B cell (primary cell): ENCODE measurements at regions not wholly inside any gene's neighbourhood (a gene's known extent, or its start where the extent isn't known, plus 50 kb on each side); places are given as distances from the start of the nearest gene placed in this dataset.

Experiments used
- ATAC-seq: fragments of 200-7000 bp; cut with Tn5 transposase; one replicate; pipeline ENCODE4 v1.10.0; 2021; ENCODE audit warnings: low read depth, mild to moderate bottlenecking, moderate number of reproducible peaks, moderate library complexity
- CTCF ChIA-PET: fragments of 350-600 bp; sonication (Branson Sonifier 250); formaldehyde crosslinking; loops from one replicate; lab custom pipeline; 2021; ENCODE audit warnings: antibody characterized with exemption, inconsistent platforms; lab: Charles Lee
- POLR2A ChIA-PET: fragments of 350-600 bp; sonication (Branson Sonifier 250); formaldehyde crosslinking; loops from one replicate; lab custom pipeline; 2021; ENCODE audit warnings: antibody characterized with exemption; lab: Charles Lee
- DNase-seq: peaks from one replicate; pipeline ENCODE4 v3.0.0; 2013
- H2AFZ ChIP-seq: 2 replicates; pipeline ENCODE4 v1.6.1; 2012; ENCODE audit warnings: mild to moderate bottlenecking, low read depth, low read length; ENCODE audit not compliant: insufficient read depth, poor library complexity, severe bottlenecking
- H3K27ac ChIP-seq, 2 donors: 1 replicate in 1 of 2; 2 replicates in 1 of 2; pipeline ENCODE4 v1.5.1; 2012 to 2013; ENCODE audit warnings: low read length in 2 of 2, mild to moderate bottlenecking in 2 of 2, moderate library complexity in 1 of 2
- H3K27me3 ChIP-seq, 4 experiments: fragments of 200-600 bp in 1 of 4; sonication (generic) in 1 of 4; replicated peaks in 1 of 4; 1 replicate in 2 of 4; 2 replicates in 2 of 4; pipeline versions ENCODE4 v1.6.1 to v1.7.0; 2013 to 2016; ENCODE audit warnings: low read length in 3 of 4, mild to moderate bottlenecking in 2 of 4, mixed read lengths in 1 of 4, moderate library complexity in 1 of 4; ENCODE audit not compliant: insufficient read depth in 4 of 4, control insufficient read depth in 3 of 4; ENCODE audit errors: control extremely low read depth in 1 of 4
- H3K36me3 ChIP-seq, 2 experiments: replicated peaks in 1 of 2; 1 replicate in 1 of 2; 2 replicates in 1 of 2; pipeline versions ENCODE4 v1.6.1 to v1.7.1; 2013; ENCODE audit warnings: low read length in 1 of 2; ENCODE audit not compliant: insufficient read depth in 2 of 2, control insufficient read depth in 1 of 2; ENCODE audit errors: control extremely low read depth in 1 of 2, extremely low read depth in 1 of 2
- H3K4me1 ChIP-seq, 2 donors: fragments of 200-600 bp in 1 of 2; sonication (generic) in 1 of 2; 1 replicate in 1 of 2; 2 replicates in 1 of 2; pipeline versions ENCODE4 v1.5.1 to v1.6.1; 2013 to 2017; ENCODE audit warnings: low read length in 2 of 2; ENCODE audit not compliant: control insufficient read depth in 2 of 2, insufficient read depth in 2 of 2
- H3K4me2 ChIP-seq: replicated peaks from 2 replicates; pipeline ENCODE3; 2012; ENCODE audit warnings: mild to moderate bottlenecking, low read depth, low read length; ENCODE audit not compliant: poor library complexity, severe bottlenecking
- H3K4me3 ChIP-seq, 5 experiments: fragments of 200-600 bp in 1 of 5; sonication (generic) in 1 of 5; 1 replicate in 3 of 5; 2 replicates in 2 of 5; pipeline versions ENCODE4 v1.5.1 to v1.7.0; 2011 to 2016; ENCODE audit warnings: low read length in 4 of 5, mild to moderate bottlenecking in 4 of 5, low read depth in 2 of 5, control low read depth in 1 of 5, moderate library complexity in 1 of 5; ENCODE audit not compliant: insufficient read depth in 1 of 5; ENCODE audit errors: control extremely low read depth in 1 of 5, extremely low read depth in 1 of 5
- H3K79me2 ChIP-seq: fragments of 200-600 bp; sonication (generic); one replicate; pipeline ENCODE4 v1.6.0; 2016; ENCODE audit warnings: low read length; ENCODE audit not compliant: control insufficient read depth, insufficient read depth
- H3K9ac ChIP-seq: fragments of 200-600 bp; sonication (generic); 2 replicates; pipeline ENCODE4 v1.6.1; 2017; ENCODE audit warnings: mild to moderate bottlenecking, low read length, moderate library complexity
- H3K9me3 ChIP-seq, 3 donors: one replicate each; pipeline versions ENCODE4 v1.6.1 to v1.7.1; 2013; ENCODE audit warnings: low read length in 2 of 3; ENCODE audit not compliant: control insufficient read depth in 2 of 3, insufficient read depth in 1 of 3; ENCODE audit errors: control extremely low read depth in 1 of 3
- H4K20me1 ChIP-seq: 2 replicates; pipeline ENCODE4 v1.6.0; 2012; ENCODE audit warnings: mild to moderate bottlenecking, low read length; ENCODE audit not compliant: insufficient read depth, control insufficient read depth, poor library complexity, severe bottlenecking
- H3K27ac Mint-ChIP-seq: one replicate; pipeline ENCODE4 v1.8.0; 2021; ENCODE audit warnings: mixed read lengths
- H3K27me3 Mint-ChIP-seq: one replicate; pipeline ENCODE4 v1.8.0; 2021; ENCODE audit warnings: mixed read lengths
- H3K4me1 Mint-ChIP-seq: one replicate; pipeline ENCODE4 v1.8.0; 2021; ENCODE audit warnings: mixed read lengths
- H3K4me3 Mint-ChIP-seq: one replicate; pipeline ENCODE4 v1.8.0; 2021; ENCODE audit warnings: mixed read lengths
- H3K9me3 Mint-ChIP-seq: one replicate; pipeline ENCODE4 v1.8.0; 2022; ENCODE audit warnings: mixed read lengths; ENCODE audit not compliant: insufficient read depth
- CTCF ChIP-seq: fragments of 200-600 bp; IDR thresholded peaks from one replicate; pipeline ENCODE4 v1.8.0; 2022; ENCODE audit warnings: antibody characterized with exemption, mild to moderate bottlenecking
- EZH2 ChIP-seq: IDR thresholded peaks from 2 replicates; pipeline ENCODE4 v1.6.1; 2012; ENCODE audit warnings: borderline replicate concordance, low read depth, mild to moderate bottlenecking, moderate library complexity, low read length; ENCODE audit not compliant: insufficient read depth, poor library complexity, severe bottlenecking
- WGBS: methylation state at CpG from one replicate; pipeline ENCODE4 v1.1.5; 2013; ENCODE audit warnings: missing lambda C conversion rate; ENCODE audit not compliant: insufficient coverage; 5-methylcytosine and 5-hydroxymethylcytosine counted together
- intact Hi-C: fragments of 100-400 bp; cut with micrococcal nuclease; formaldehyde crosslinking; loops from one replicate; pipeline ENCODE4 v1.10.0; 2022

- no peaks in the 10 kb centered on the region for H3K36me3 ChIP-seq
- H3K27ac ChIP-seq, result no peak overlapping the region
- no peaks in the 10 kb centered on the region for H4K20me1 ChIP-seq
- H3K4me1 Mint-ChIP-seq, result no peaks in the 10 kb centered on the region
- H3K27me3 Mint-ChIP-seq, result peaks cover 12% of the 10 kb centered on the region
- H3K4me3 Mint-ChIP-seq, result no peak overlapping the region
- 100% methylated on average over 1 of the region's 2 CpGs for WGBS
- peaks cover 0 to 1% (median 0%) of the 10 kb centered on the region in 3 donors for H3K9me3 ChIP-seq
- H3K27me3 ChIP-seq, result no peaks in the 10 kb centered on the region
- no peak overlapping the region for H3K4me2 ChIP-seq
- no peak for ATAC-seq
- POLR2A ChIA-PET, result no interaction called here
- no peak for DNase-seq
- H3K27ac Mint-ChIP-seq, result no peak overlapping the region
- peaks cover 2% of the 10 kb centered on the region for H3K9me3 Mint-ChIP-seq
- H3K4me1 ChIP-seq, result no peaks in the 10 kb centered on the region
- CTCF ChIA-PET, result interaction anchor here (0.7 to 4.8 kb wide), 7 partner anchors 10 to 152 kb away, joined by 3 to 40 read pairs (median 6); no protein-coding TSS in a partner anchor
- TF ChIP-seq EZH2, result no peak
- no peak for TF ChIP-seq CTCF
- intact Hi-C loops, result no loop called here
- no peak overlapping the region for H2AFZ ChIP-seq
- no peak overlapping the region for H3K9ac ChIP-seq
- no peak overlapping the region for H3K4me3 ChIP-seq
- H3K79me2 ChIP-seq, result no peaks in the 10 kb centered on the region
These were observed 86.1 kb upstream of the ZBED5 start for GRCh38 chr11:10943968-10944367.

- Histone ChIP-seq H2AFZ (no peak overlapping the region), H3K9ac (no peak overlapping the region), H3K4me3 (no peak overlapping the region), H3K9me3 (peaks cover 0 to 1% (median 0%) of the 10 kb centered on the region in 3 donors), H4K20me1 (no peaks in the 10 kb centered on the region), H3K27ac (no peak overlapping the region), H3K27me3 (no peaks in the 10 kb centered on the region), H3K4me2 (no peak overlapping the region), H3K36me3 (no peaks in the 10 kb centered on the region), H3K79me2 (no peaks in the 10 kb centered on the region), H3K4me1 (no peaks in the 10 kb centered on the region)
- POLR2A ChIA-PET, result no interaction called here
- Mint-ChIP-seq H3K27ac (no peak overlapping the region), H3K9me3 (peaks cover 2% of the 10 kb centered on the region), H3K4me3 (no peak overlapping the region), H3K27me3 (no peaks in the 10 kb centered on the region), H3K4me1 (no peaks in the 10 kb centered on the region)
- WGBS, result no CpG with 5 or more reads among the region's 3 CpGs
- ATAC-seq (no peak), DNase-seq (no peak)
- intact Hi-C loops, result no loop called here
- CTCF ChIA-PET, result interaction anchor here (1.0 to 4.8 kb wide), 5 partner anchors 8 to 150 kb away, joined by 3 to 40 read pairs (median 11); no protein-coding TSS in a partner anchor
- TF ChIP-seq EZH2, result no peak
- TF ChIP-seq CTCF, result no peak
These were observed 84.8 kb upstream of the ZBED5 start for GRCh38 chr11:10942620-10943019.
